ENCODE measurements at regions not wholly inside any gene's neighbourhood (a gene's known extent, or its start where the extent isn't known, plus 50 kb on each side); places are given as distances from the start of the nearest gene placed in this dataset.

DNA sequence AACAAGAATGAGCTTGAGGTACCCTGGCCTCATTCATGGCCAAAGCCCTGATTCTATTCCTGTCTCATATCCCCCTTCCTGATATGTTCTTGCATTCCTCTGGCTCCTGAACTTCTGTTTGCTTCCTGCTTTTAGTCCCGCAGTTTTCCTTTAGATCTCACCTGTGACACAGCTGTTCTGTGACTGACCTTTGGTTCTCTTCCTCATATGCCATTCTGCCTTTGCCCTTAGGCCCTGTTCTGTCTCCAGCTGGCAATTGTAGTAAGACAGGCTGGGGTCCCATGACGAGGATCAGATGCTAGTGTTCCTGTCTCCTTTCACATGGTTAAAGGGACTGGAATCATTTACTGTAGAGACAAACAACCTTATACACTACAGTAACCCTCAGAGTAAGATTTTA lies 59.0 kb upstream of the PDE3B start:
- intact Hi-C loops (cut with micrococcal nuclease; ENCODE audit: unreplicated experiment), result no loop called here
- H3K9me3 ChIP-seq (ENCODE audit: control insufficient read depth, insufficient read depth, low read depth, low read length), result no peaks in the 10 kb centered on the region
- no peak for DNase-seq (ENCODE audit: low read depth, low spot score)
- no peaks in the 10 kb centered on the region for H3K27me3 ChIP-seq (ENCODE audit: control insufficient read depth, insufficient read depth, low read length)
- ChIA-PET POLR2A (no interaction called here), CTCF (no interaction called here)
- no peak overlapping the region for H3K27ac ChIP-seq (ENCODE audit: low read length)
- TF ChIP-seq, protein P1, sequence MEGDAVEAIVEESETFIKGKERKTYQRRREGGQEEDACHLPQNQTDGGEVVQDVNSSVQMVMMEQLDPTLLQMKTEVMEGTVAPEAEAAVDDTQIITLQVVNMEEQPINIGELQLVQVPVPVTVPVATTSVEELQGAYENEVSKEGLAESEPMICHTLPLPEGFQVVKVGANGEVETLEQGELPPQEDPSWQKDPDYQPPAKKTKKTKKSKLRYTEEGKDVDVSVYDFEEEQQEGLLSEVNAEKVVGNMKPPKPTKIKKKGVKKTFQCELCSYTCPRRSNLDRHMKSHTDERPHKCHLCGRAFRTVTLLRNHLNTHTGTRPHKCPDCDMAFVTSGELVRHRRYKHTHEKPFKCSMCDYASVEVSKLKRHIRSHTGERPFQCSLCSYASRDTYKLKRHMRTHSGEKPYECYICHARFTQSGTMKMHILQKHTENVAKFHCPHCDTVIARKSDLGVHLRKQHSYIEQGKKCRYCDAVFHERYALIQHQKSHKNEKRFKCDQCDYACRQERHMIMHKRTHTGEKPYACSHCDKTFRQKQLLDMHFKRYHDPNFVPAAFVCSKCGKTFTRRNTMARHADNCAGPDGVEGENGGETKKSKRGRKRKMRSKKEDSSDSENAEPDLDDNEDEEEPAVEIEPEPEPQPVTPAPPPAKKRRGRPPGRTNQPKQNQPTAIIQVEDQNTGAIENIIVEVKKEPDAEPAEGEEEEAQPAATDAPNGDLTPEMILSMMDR (IDR thresholded peaks at IDR 0.05), result no peak
- TF ChIP-seq POLR2AphosphoS5 (IDR thresholded peaks at IDR 0.05; ENCODE audit: low read depth, low read length) (no peak), TCF7L2 (IDR thresholded peaks at IDR 0.05; ENCODE audit: low read depth, low read length) (no peak), SIN3A (IDR thresholded peaks at IDR 0.05; ENCODE audit: borderline replicate concordance, insufficient read depth, low read depth, low read length) (no peak)
- TF ChIP-seq, protein P2, sequence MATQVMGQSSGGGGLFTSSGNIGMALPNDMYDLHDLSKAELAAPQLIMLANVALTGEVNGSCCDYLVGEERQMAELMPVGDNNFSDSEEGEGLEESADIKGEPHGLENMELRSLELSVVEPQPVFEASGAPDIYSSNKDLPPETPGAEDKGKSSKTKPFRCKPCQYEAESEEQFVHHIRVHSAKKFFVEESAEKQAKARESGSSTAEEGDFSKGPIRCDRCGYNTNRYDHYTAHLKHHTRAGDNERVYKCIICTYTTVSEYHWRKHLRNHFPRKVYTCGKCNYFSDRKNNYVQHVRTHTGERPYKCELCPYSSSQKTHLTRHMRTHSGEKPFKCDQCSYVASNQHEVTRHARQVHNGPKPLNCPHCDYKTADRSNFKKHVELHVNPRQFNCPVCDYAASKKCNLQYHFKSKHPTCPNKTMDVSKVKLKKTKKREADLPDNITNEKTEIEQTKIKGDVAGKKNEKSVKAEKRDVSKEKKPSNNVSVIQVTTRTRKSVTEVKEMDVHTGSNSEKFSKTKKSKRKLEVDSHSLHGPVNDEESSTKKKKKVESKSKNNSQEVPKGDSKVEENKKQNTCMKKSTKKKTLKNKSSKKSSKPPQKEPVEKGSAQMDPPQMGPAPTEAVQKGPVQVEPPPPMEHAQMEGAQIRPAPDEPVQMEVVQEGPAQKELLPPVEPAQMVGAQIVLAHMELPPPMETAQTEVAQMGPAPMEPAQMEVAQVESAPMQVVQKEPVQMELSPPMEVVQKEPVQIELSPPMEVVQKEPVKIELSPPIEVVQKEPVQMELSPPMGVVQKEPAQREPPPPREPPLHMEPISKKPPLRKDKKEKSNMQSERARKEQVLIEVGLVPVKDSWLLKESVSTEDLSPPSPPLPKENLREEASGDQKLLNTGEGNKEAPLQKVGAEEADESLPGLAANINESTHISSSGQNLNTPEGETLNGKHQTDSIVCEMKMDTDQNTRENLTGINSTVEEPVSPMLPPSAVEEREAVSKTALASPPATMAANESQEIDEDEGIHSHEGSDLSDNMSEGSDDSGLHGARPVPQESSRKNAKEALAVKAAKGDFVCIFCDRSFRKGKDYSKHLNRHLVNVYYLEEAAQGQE (IDR thresholded peaks at IDR 0.05; ENCODE audit: insufficient read depth in 1 of 2, low read depth in 2 of 2, low read length in 1 of 2), result no peak
- no peaks in the 10 kb centered on the region for H3K36me3 ChIP-seq (ENCODE audit: control insufficient read depth, insufficient read depth, low read length)
- no peaks in the 10 kb centered on the region for H3K4me1 ChIP-seq (ENCODE audit: control insufficient read depth, insufficient read depth, low read length)
- no TSS peak for BruUV-seq (replicated peaks)
- no peak overlapping the region for H3K4me3 ChIP-seq (ENCODE audit: low read depth in 2 of 2, low read length in 2 of 2)
- in situ Hi-C loops (cut with HindIII; ENCODE audit: low pct_unique_long_range_greater_than_20kb, low sequenced_read_pairs), result no loop called here
- no peak for ATAC-seq

DNA sequence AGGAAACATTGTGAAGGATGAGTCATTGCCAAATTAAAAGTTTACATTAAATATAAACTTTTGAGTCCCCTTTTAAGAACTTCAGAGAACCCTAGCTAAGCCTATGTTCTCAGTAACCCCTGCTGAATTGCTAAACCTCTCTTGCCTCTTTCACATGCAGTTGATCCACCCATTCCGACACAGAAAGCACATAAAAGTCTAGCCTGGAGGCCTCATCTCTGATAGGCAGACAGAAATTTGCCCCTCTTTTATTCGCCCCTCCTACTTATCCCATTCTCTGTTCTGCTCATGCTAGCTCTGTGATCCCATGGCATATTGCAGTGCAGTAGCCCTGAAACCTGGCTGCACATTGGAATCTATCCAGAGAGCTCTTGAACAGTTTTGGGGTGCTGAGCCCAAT lies 58.2 kb upstream of the PDE3B start:
- intact Hi-C loops (cut with micrococcal nuclease; ENCODE audit: unreplicated experiment) (no loop called here), in situ Hi-C loops (cut with HindIII; ENCODE audit: low pct_unique_long_range_greater_than_20kb, low sequenced_read_pairs) (no loop called here)
- H3K36me3 ChIP-seq (ENCODE audit: control insufficient read depth, insufficient read depth, low read length), result no peaks in the 10 kb centered on the region
- no peaks in the 10 kb centered on the region for H3K9me3 ChIP-seq (ENCODE audit: control insufficient read depth, insufficient read depth, low read depth, low read length)
- TF ChIP-seq SIN3A (IDR thresholded peaks at IDR 0.05; ENCODE audit: borderline replicate concordance, insufficient read depth, low read depth, low read length), result no peak
- TF ChIP-seq TCF7L2 (IDR thresholded peaks at IDR 0.05; ENCODE audit: low read depth, low read length), result no peak
- TF ChIP-seq, protein P1 (IDR thresholded peaks at IDR 0.05), result no peak
- TF ChIP-seq, protein P2 (IDR thresholded peaks at IDR 0.05; ENCODE audit: insufficient read depth in 1 of 2, low read depth in 2 of 2, low read length in 1 of 2), result no peak
- TF ChIP-seq POLR2AphosphoS5 (IDR thresholded peaks at IDR 0.05; ENCODE audit: low read depth, low read length), result no peak
- no TSS peak for BruUV-seq (replicated peaks)
- H3K27ac ChIP-seq (ENCODE audit: low read length), result no peak overlapping the region
- DNase-seq (ENCODE audit: low read depth, low spot score), result no peak
- no peak overlapping the region for H3K4me3 ChIP-seq (ENCODE audit: low read depth in 2 of 2, low read length in 2 of 2)
- ChIA-PET CTCF (no interaction called here), POLR2A (no interaction called here)
- ATAC-seq, result no peak
- H3K27me3 ChIP-seq (ENCODE audit: control insufficient read depth, insufficient read depth, low read length), result no peaks in the 10 kb centered on the region
- no peaks in the 10 kb centered on the region for H3K4me1 ChIP-seq (ENCODE audit: control insufficient read depth, insufficient read depth, low read length)
